MM.1S (cell line): ENCODE measurements at regions not wholly inside any gene's neighbourhood (a gene's known extent, or its start where the extent isn't known, plus 50 kb on each side); places are given as distances from the start of the nearest gene placed in this dataset.

ENCODE experiments used
- DNase-seq: peaks from one replicate; pipeline ENCODE4 v3.0.0-alpha.2; 2015
- H2AFZ ChIP-seq: fragments of 300-600 bp; sonication (generic); 2 replicates; pipeline ENCODE4 v1.6.0; 2016; ENCODE audit warnings: antibody characterized with exemption, low read length
- H3F3A ChIP-seq: fragments of 300-600 bp; sonication (generic); 2 replicates; pipeline ENCODE4 v1.6.1; 2016; ENCODE audit warnings: mild to moderate bottlenecking, antibody characterized with exemption, low read length, moderate library complexity, mixed read lengths; ENCODE audit not compliant: insufficient read depth
- H3K27ac ChIP-seq: fragments of 300-600 bp; sonication (generic); 2 replicates; pipeline ENCODE4 v1.5.1; 2016; ENCODE audit warnings: mild to moderate bottlenecking, low read length
- H3K27me3 ChIP-seq: fragments of 300-600 bp; sonication (generic); replicated peaks from 2 replicates; pipeline ENCODE4 v1.6.0; 2016; ENCODE audit warnings: low read length; ENCODE audit not compliant: insufficient read depth
- H3K36me3 ChIP-seq: fragments of 300-600 bp; sonication (generic); replicated peaks from 2 replicates; pipeline ENCODE4 v1.6.1; 2016; ENCODE audit warnings: mild to moderate bottlenecking, low read length, mixed read lengths; ENCODE audit not compliant: insufficient read depth
- H3K4me1 ChIP-seq: fragments of 300-600 bp; sonication (generic); 2 replicates; pipeline ENCODE4 v1.6.1; 2016; ENCODE audit warnings: low read length, mixed read lengths
- H3K4me2 ChIP-seq: fragments of 300-600 bp; sonication (generic); 2 replicates; pipeline ENCODE4 v1.6.0; 2016; ENCODE audit warnings: low read depth, low read length
- H3K4me3 ChIP-seq: fragments of 300-600 bp; sonication (generic); 2 replicates; pipeline ENCODE4 v1.5.1; 2016; ENCODE audit warnings: low read length, mixed read lengths
- H3K79me2 ChIP-seq: fragments of 300-600 bp; sonication (generic); 2 replicates; pipeline ENCODE4 v1.6.1; 2016; ENCODE audit warnings: mixed run types, low read length, mixed read lengths
- H3K9ac ChIP-seq: fragments of 300-600 bp; sonication (generic); 2 replicates; pipeline ENCODE4 v1.6.1; 2016; ENCODE audit warnings: low read length, mixed read lengths
- H3K9me2 ChIP-seq: fragments of 300-600 bp; sonication (generic); replicated peaks from 2 replicates; pipeline ENCODE4 v1.6.1; 2016; ENCODE audit warnings: mild to moderate bottlenecking, low read length, mixed read lengths; ENCODE audit not compliant: insufficient read depth
- H3K9me3 ChIP-seq: fragments of 300-600 bp; sonication (generic); replicated peaks from 2 replicates; pipeline ENCODE4 v1.6.1; 2016; ENCODE audit warnings: mild to moderate bottlenecking, low read length, mixed read lengths; ENCODE audit not compliant: insufficient read depth
- H4K20me1 ChIP-seq: fragments of 300-600 bp; sonication (generic); 2 replicates; pipeline ENCODE4 v1.6.1; 2016; ENCODE audit warnings: mild to moderate bottlenecking, low read length, moderate library complexity, mixed read lengths; ENCODE audit not compliant: insufficient read depth
- EZH2 ChIP-seq: fragments of 300-600 bp; sonication (generic); optimal IDR thresholded peaks from 2 replicates; pipeline ENCODE3; 2017; ENCODE audit warnings: low read depth, mild to moderate bottlenecking, antibody characterized with exemption, low read length, mixed read lengths
- EZH2phosphoT487 ChIP-seq: fragments of 300-600 bp; sonication (generic); IDR thresholded peaks from 2 replicates; pipeline ENCODE4 v1.6.1; 2018; ENCODE audit warnings: antibody characterized with exemption, low read length
- TF ChIP-seq, protein P1 (sequence below): fragments of 300-600 bp; sonication (generic); IDR thresholded peaks from 2 replicates; pipeline ENCODE4 v1.5.1; 2016; ENCODE audit warnings: antibody characterized with exemption, low read length, mixed read lengths

- Histone ChIP-seq H3K4me3 (no peak overlapping the region), H3F3A (no peaks in the 10 kb centered on the region), H3K4me1 (no peaks in the 10 kb centered on the region), H3K36me3 (no peaks in the 10 kb centered on the region), H3K9ac (no peak overlapping the region), H3K4me2 (no peak overlapping the region), H3K27ac (no peak overlapping the region), H3K9me3 (no peaks in the 10 kb centered on the region), H3K27me3 (no peaks in the 10 kb centered on the region), H4K20me1 (no peaks in the 10 kb centered on the region), H3K9me2 (no peaks in the 10 kb centered on the region), H2AFZ (no peak overlapping the region), H3K79me2 (no peaks in the 10 kb centered on the region)
- no peak for DNase-seq
- TF ChIP-seq, protein P1, sequence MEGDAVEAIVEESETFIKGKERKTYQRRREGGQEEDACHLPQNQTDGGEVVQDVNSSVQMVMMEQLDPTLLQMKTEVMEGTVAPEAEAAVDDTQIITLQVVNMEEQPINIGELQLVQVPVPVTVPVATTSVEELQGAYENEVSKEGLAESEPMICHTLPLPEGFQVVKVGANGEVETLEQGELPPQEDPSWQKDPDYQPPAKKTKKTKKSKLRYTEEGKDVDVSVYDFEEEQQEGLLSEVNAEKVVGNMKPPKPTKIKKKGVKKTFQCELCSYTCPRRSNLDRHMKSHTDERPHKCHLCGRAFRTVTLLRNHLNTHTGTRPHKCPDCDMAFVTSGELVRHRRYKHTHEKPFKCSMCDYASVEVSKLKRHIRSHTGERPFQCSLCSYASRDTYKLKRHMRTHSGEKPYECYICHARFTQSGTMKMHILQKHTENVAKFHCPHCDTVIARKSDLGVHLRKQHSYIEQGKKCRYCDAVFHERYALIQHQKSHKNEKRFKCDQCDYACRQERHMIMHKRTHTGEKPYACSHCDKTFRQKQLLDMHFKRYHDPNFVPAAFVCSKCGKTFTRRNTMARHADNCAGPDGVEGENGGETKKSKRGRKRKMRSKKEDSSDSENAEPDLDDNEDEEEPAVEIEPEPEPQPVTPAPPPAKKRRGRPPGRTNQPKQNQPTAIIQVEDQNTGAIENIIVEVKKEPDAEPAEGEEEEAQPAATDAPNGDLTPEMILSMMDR, result no peak
- TF ChIP-seq EZH2 (no peak), EZH2phosphoT487 (no peak)
Measured at GRCh38 chr3:135851201-135852081, 114.1 kb upstream of the PPP2R3A start.

GRCh38 chr3:135853981-135854380 lies 111.5 kb upstream of the PPP2R3A start:
- Histone ChIP-seq H4K20me1 (no peaks in the 10 kb centered on the region), H3K79me2 (no peaks in the 10 kb centered on the region), H2AFZ (no peak overlapping the region), H3K36me3 (no peaks in the 10 kb centered on the region), H3K9me3 (no peaks in the 10 kb centered on the region), H3K27ac (no peak overlapping the region), H3K9ac (no peak overlapping the region), H3K9me2 (no peaks in the 10 kb centered on the region), H3F3A (no peaks in the 10 kb centered on the region), H3K4me1 (no peaks in the 10 kb centered on the region), H3K4me3 (no peak overlapping the region), H3K4me2 (no peak overlapping the region), H3K27me3 (no peaks in the 10 kb centered on the region)
- TF ChIP-seq, protein P1, result no peak
- no peak for TF ChIP-seq EZH2phosphoT487
- TF ChIP-seq EZH2, result no peak
- DNase-seq, result no peak

DNA sequence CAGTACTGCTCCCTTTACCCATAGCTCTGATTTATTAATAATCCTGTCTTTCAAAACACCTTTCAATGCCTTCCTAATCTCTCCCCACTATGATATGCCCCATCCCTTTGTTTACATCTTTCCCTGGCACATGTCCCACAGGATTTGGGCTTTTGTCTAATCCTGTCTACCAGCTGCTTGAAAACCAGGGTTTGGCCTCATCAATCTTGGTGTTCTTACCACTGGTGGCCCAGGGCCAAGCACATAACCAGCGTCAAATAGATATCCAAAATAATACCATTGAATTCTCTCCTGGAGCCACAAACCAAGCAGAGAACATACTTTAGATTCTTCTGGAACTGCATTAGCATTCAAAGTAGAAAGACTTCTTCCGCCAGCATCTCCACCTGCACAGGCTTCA lies 104.8 kb upstream of the PPP2R3A start:
- Histone ChIP-seq H3K27ac (no peak overlapping the region), H2AFZ (no peak overlapping the region), H3F3A (no peaks in the 10 kb centered on the region), H4K20me1 (no peaks in the 10 kb centered on the region), H3K9ac (no peak overlapping the region), H3K4me1 (no peaks in the 10 kb centered on the region), H3K79me2 (no peaks in the 10 kb centered on the region), H3K4me2 (no peak overlapping the region), H3K36me3 (no peaks in the 10 kb centered on the region), H3K9me2 (no peaks in the 10 kb centered on the region), H3K27me3 (no peaks in the 10 kb centered on the region), H3K4me3 (no peak overlapping the region), H3K9me3 (no peaks in the 10 kb centered on the region)
- TF ChIP-seq, protein P1, result no peak
- TF ChIP-seq EZH2 (no peak), EZH2phosphoT487 (no peak)
- DNase-seq, result no peak
